Brain microvascular endothelial cell (primary cell): ENCODE measurements at regions not wholly inside any gene's neighbourhood (a gene's known extent, or its start where the extent isn't known, plus 50 kb on each side); places are given as distances from the start of the nearest gene placed in this dataset.

Experiments
- DNase-seq: peaks from one replicate; pipeline ENCODE4 v3.0.0-alpha.2; 2020
- H3K27ac ChIP-seq: fragments of 250-450 bp; sonication (Bioruptor Pico); 2 replicates; pipeline ENCODE4 v1.5.1; 2020; ENCODE audit warnings: mild to moderate bottlenecking, moderate library complexity
- H3K27me3 ChIP-seq: fragments of 250-450 bp; sonication (Bioruptor Pico); replicated peaks from 2 replicates; pipeline ENCODE4 v1.5.1; 2020; ENCODE audit warnings: mild to moderate bottlenecking
- H3K36me3 ChIP-seq: fragments of 250-450 bp; sonication (Bioruptor Pico); replicated peaks from 2 replicates; pipeline ENCODE4 v1.5.1; 2020; ENCODE audit warnings: mild to moderate bottlenecking
- H3K4me3 ChIP-seq: 2 replicates; pipeline ENCODE4 v1.5.1; 2011; ENCODE audit warnings: low read depth, mild to moderate bottlenecking, control low read depth, low read length, moderate library complexity
- CTCF ChIP-seq: IDR thresholded peaks from 2 replicates; pipeline ENCODE4 v1.5.1; 2011; ENCODE audit warnings: low read depth, mild to moderate bottlenecking, moderate library complexity, low read length, control low read depth, inconsistent platforms; ENCODE audit errors: missing control alignments
- in situ Hi-C: cut with HindIII; loops from 2 replicates; pipeline ENCODE4 v1.10.0; 2017; ENCODE audit warnings: low sequenced_read_pairs, low pct_ligation_motif_present

- in situ Hi-C loops, result no loop called here
These were observed 132.6 kb downstream of the C1D start for GRCh38 chr2:67930156-67930555.

DNA sequence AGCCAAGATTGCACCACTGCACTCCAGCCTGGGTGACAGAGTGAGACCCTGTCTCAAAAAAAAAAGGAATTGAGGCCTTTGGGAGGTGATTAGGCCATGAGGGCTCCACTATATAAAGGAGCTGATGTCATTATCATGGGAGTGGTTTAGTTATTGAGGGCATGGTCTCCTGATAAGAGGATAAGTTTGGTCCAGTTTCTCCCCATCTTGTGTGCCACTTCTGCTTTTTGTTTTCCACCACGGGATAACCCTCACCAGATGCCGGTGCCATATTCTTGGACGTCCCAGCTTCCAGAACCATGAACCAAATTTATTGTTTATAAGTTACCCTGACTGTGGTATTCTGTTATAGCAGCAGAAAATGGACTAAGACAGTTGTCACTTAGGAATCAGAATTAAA, 125.8 kb downstream of the C1D start:
- TF ChIP-seq CTCF, result no peak
- in situ Hi-C loops, result no loop called here

More at GRCh38 chr2:67930156-67930555, 132.6 kb downstream of the C1D start:
- Histone ChIP-seq H3K4me3 (no peak overlapping the region), H3K27ac (no peak overlapping the region), H3K36me3 (no peaks in the 10 kb centered on the region), H3K27me3 (no peaks in the 10 kb centered on the region)
- no peak for DNase-seq
- no peak for TF ChIP-seq CTCF

GRCh38 chr2:67938053-67938452, 124.8 kb downstream of the C1D start:
- no peak overlapping the region for H3K27ac ChIP-seq
- no peaks in the 10 kb centered on the region for H3K27me3 ChIP-seq
- DNase-seq, result no peak
- no peak overlapping the region for H3K4me3 ChIP-seq
- H3K36me3 ChIP-seq, result no peaks in the 10 kb centered on the region
- TF ChIP-seq CTCF, result no peak
- in situ Hi-C loops, result no loop called here

More for the DNA sequence above, 125.8 kb downstream of the C1D start:
- Histone ChIP-seq H3K27me3 (no peaks in the 10 kb centered on the region), H3K4me3 (no peak overlapping the region), H3K27ac (no peak overlapping the region), H3K36me3 (no peaks in the 10 kb centered on the region)
- DNase-seq, result no peak

DNA sequence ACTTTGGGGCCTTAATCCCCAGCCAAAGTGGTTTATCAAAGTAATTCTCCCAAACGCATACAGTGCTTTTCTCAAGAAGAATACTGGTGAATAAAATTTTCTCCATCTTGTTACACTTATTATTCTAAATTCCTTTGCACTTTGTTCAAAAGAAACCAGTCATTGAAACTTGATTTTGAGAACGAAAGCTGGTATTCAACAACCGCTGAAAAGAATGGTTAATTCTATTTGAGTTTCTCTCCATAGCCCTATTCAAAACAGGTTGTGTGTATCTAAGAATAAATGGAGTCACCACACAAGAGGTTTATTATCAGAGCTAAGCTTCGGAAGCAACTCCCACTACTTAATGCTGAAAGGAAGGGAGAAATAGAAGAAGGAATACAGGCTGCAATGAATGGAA, 117.7 kb downstream of the C1D start:
- in situ Hi-C loops, result no loop called here
- Histone ChIP-seq H3K4me3 (no peak overlapping the region), H3K27ac (no peak overlapping the region), H3K36me3 (no peaks in the 10 kb centered on the region), H3K27me3 (no peaks in the 10 kb centered on the region)
- DNase-seq, result no peak
- no peak for TF ChIP-seq CTCF

- Histone ChIP-seq H3K27ac (no peak overlapping the region), H3K4me3 (no peak overlapping the region), H3K36me3 (no peaks in the 10 kb centered on the region), H3K27me3 (no peaks in the 10 kb centered on the region)
- DNase-seq, result no peak
- TF ChIP-seq CTCF, result no peak
- in situ Hi-C loops, result no loop called here
These were observed 116.9 kb downstream of the C1D start for GRCh38 chr2:67945940-67946339.

GRCh38 chr2:67948057-67948456, 114.7 kb downstream of the C1D start:
- in situ Hi-C loops, result no loop called here
- no peak for DNase-seq
- Histone ChIP-seq H3K27ac (no peak overlapping the region), H3K27me3 (no peaks in the 10 kb centered on the region), H3K36me3 (no peaks in the 10 kb centered on the region), H3K4me3 (no peak overlapping the region)
- no peak for TF ChIP-seq CTCF
